ENCODE measurements at regions not wholly inside any gene's neighbourhood (a gene's known extent, or its start where the extent isn't known, plus 50 kb on each side); places are given as distances from the start of the nearest gene placed in this dataset.
"Not testable (repeated sequence)": the region's sequence is repeated elsewhere in the genome, so short reads cannot be mapped to it uniquely, and the experiment has no call there.

- no peak for DNase-seq
Measured at GRCh38 chr3:74269689-74270088, 344.8 kb downstream of the CNTN3 start.

DNA sequence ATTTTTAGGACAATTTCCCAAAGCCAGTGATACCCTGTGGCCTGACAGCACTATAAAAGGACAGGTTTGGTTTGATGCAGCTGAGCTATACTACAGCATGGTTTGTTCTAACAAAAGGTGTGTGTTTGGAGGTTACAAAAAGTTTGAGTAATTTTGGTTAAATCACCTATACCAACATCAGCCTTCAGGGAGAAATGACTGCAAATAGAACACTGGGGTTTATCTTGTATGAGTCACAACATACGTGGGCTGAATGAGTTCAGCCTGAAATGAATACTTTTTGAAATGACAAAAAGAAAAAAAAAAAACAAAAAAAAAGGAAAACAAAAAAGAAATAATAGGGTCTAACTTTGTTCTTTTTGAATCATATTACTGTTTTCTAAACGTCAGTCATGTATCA, 345.7 kb downstream of the CNTN3 start:
- DNase-seq = no peak

GRCh38 chr3:74267588-74268184, 346.8 kb downstream of the CNTN3 start:
- DNase-seq = peak; percentile 13

DNA sequence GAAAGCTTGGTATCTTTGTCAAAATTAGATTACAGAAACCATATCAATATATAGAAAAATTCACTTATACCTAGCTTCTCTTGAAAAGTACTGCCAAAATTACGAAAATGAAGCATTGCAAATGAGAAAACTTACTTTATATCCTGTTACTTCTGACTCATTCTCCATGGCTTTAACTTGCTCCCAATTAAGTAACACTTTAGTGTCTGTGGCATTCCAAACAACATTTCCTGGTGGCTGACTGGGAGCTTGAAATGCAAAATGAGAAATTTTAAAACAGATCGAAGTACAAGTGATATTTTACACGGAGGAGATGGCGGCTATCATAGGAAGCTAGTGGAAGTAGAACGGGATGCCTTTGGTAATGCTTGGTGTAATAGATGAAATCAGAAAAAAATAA, 347.3 kb downstream of the CNTN3 start:
- DNase-seq = no peak

GRCh38 chr3:74265069-74265468, 349.4 kb downstream of the CNTN3 start:
- no peak for DNase-seq

GRCh38 chr3:74263031-74263430, 351.4 kb downstream of the CNTN3 start:
- DNase-seq = no peak

GRCh38 chr3:74233091-74233490, 381.4 kb downstream of the CNTN3 start:
- DNase-seq = no peak

GRCh38 chr3:74217467-74217866, 397.0 kb downstream of the CNTN3 start:
- no peak for DNase-seq

GRCh38 chr3:74214286-74214685, 400.2 kb downstream of the CNTN3 start:
- no peak for DNase-seq

GRCh38 chr3:74210739-74211138, 403.7 kb downstream of the CNTN3 start:
- DNase-seq = no peak

DNA sequence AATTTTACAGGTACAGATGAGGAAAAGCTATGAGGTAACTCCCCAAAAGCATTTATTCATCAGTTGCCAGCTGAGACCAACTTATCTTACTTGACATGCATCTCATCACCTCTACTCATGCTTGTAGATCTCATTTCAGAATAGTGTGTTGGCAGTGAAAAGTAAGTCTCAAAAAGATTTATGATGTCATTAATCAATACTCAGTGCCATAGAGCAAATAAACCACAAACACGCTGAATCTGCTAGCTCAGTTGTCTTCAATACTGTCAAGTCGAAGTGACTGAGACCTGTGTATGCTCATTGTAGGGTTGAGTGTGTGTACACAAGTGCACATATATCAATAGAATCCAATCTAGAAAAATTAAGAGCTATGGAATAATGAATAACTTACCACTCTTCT, 413.5 kb downstream of the CNTN3 start:
- no peak for DNase-seq

DNA sequence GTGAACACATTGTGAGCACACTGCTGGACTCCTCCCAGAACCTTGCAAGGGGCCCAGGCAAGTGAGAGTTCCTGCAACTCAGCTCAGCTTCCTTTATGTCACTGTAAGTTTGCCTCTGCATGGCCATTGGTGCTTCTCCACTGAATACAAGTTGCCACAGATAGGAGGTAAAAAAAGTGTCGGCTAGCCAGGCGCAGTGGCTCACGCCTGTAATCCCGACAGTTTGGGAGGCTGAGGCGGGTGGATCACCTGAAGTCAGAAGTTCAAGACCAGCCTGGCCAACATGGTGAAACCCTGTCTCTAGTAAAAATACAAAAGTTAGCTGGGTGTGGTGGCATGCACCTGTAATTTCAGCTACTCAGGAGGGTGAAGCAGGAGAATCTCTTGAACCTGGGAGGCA, 435.8 kb downstream of the CNTN3 start:
- DNase-seq = not testable (repeated sequence)

DNA sequence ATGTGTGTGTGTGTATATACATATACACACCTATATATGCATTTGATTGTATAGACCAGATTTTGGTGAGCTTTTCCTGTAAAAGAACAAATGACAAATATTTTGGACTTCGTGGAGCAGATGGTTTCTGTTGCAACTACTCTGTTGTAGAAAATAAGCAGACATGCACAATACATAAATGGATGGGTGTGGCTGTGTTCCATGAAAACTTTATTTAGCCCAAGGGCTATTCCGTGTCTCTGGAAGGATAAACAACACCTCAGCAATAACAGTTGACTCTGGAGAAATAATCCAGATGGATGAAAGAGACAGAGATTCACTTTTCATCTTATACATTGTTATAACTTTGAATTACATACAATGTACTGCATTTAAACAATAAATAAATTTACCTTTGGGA, 441.4 kb downstream of the CNTN3 start:
- no peak for DNase-seq

DNA sequence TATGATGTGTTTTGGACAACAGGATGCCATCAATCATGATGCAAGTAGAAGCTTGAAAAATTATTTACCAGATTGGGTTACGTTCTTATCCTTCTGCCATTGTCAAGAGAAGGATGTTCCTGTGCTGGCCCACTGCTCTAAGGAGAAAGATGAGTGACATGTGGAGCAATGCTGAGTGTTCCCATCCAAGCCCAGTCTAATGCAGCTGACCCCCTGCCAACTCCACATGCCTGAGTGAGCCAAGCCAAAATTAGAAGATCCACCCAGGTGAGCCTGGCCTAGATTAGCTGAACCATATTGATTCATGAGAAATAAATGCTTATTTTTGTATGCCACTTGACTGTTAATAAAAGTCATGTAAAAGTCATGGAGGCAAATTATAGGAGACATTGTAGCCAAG, 446.5 kb downstream of the CNTN3 start:
- DNase-seq = no peak

DNA sequence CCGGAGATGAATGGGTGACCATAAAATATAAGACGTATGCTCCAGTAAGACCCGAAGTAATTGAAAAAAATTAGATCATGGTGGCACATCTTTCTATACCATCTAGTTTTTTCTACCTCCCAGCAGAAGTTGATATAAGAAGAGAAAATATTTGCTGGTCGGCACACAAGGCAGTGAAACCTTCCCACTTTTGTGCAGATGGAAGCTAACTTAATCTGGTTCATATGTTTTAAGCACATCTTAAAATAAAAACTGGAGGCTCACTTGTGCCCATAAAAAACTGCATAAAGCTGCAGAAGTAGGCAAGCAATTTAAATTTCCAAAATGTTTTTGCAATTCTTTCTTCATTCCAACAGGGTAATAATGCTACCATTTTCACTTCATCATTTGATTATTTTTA, 449.2 kb downstream of the CNTN3 start:
- no peak for DNase-seq

- DNase-seq = no peak
Measured at GRCh38 chr3:74149466-74149865, 465.0 kb downstream of the CNTN3 start.

- DNase-seq = no peak
Measured at GRCh38 chr3:74145277-74145676, 469.2 kb downstream of the CNTN3 start.

DNA sequence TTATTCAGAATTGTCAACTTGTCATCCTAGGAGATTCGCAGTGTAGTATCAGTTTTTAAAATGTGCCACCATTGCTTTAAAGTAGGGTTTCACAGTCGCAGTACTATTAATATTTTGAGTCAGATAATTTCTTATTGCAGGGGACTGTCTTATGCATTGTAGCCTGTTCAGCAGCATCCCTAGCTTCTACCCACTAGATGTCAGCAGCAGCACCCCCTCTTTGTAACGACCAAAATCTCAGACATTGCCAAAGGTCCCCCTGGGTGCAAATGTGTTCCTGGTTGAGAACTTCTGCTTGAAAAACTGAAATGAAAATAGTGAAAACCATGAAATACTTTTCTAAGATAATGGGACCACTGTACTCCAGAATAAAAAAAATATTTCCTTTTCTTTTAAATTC, 474.8 kb downstream of the CNTN3 start:
- DNase-seq = no peak

- no peak for DNase-seq
Measured at GRCh38 chr3:74137790-74138189, 476.7 kb downstream of the CNTN3 start.

DNA sequence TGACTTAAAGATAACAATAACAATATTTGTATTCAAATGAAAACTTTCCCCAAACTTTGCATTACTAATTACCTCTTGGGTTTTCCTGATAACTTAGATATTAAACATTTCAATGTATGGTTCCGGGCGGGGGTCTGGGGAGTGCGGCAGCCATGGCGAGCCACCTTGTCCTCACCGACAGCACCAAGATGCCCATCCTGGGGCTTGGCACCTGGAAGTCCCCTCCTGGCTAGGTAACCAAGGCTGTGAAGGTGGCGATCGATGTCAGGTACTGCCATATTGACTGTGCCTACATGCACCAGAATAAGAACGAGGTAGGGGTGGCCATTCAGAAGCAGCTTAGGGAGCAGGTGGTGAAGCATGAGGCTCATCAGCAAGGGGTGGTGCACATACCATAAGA, 478.7 kb downstream of the CNTN3 start:
- DNase-seq = no peak

DNA sequence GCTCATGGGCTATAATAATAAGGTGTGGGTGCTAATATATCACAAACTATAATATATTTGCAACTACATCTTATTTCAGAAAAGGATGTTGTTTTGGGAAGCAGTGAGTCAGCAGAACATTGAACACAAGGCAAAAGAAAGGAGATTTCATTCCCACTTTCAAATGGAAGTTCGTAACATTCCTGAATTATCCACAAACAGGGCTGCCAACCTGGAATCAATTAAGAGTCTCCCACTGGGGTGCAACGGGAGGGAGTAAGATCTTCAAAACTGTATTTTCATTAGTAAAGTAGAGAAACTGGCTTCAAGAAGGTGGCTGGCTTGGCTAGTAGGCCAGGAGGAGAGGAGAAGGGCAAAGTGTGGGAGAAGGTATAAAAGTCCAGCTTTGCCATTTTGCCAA, 479.6 kb downstream of the CNTN3 start:
- no peak for DNase-seq

- DNase-seq = not testable (repeated sequence)
Measured at GRCh38 chr3:74131546-74132328, 482.7 kb downstream of the CNTN3 start.

GRCh38 chr3:74129611-74130010, 484.8 kb downstream of the CNTN3 start:
- no peak for DNase-seq

DNA sequence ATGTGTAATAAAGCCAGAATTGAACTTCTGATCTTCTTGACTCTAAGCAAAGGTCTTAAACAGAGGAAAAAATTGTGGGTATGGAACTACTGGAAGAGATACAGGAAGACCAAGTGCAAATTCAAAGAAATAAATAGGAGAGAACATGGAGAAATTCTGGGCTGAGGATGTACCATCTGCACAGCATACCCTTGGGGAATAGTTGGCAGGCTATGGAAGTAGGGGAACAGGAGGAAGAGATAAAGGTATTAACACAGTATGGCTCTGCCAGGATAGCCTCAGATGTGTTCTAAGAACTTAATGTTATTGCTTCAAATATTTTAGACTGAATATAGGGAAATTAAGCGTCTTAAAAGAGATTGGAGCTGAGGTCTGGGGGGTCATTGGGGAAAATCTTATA, 485.4 kb downstream of the CNTN3 start:
- no peak for DNase-seq

GRCh38 chr3:74127256-74127655, 487.2 kb downstream of the CNTN3 start:
- DNase-seq = no peak
